Endometrium (tissue), 2 donors: ENCODE measurements at regions not wholly inside any gene's neighbourhood (a gene's known extent, or its start where the extent isn't known, plus 50 kb on each side); places are given as distances from the start of the nearest gene placed in this dataset.

Experiments used
- FAIRE-seq: peaks from 2 replicates; lab custom pipeline; 2012; peaks lifted over from hg19 to GRCh38; lab: Jason Lieb, UNC
- donor health status: control.
- donor health status: control.

DNA sequence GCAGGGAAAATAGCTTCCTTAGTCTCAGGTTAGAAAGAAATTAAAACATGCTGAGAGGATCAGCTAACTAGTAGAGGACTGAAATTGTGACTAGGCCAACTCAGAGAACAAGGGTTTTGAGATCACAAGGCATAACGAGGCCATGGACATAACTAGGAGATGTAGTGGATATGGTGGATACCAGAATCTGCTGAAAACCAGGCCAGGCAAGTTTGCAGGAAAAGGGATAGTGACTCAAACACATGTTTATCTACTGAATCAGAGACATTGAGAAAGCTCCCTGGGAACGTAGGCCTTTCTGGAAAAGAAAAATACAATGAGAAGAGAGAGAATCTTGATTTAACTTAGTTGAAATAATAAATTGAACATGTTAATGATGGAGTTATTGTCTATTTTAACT lies 326.5 kb upstream of the GBE1 start:
- no peak for FAIRE-seq

DNA sequence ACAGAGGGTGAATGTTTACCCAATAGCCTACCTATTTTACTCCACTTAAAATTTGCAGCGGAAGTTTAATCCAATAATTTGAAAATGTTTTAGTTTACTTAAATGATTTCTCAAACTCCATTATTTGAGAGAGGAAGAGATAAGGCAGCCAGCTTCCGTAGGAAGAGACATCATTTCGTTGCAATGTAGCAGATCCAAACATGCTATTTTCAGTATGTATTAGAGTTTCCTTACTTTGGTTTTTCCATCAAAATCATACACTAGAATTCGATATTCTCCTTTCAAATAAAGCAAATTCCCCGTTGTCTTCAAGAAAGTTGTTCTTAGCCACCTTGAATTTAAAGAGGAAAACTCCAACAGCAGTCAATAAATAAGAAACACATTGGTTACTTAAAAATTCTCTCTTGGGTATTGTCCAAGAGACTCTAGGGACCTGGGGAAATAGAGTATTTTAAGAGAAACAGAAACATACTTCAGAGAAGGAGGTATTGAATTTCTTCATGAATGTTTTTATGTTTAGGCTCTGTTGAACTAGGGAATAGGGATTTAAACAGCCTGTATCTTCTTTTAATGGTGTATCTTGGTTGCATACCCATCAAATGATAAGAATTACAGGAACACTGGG lies 324.5 kb upstream of the GBE1 start:
- no peak for FAIRE-seq

DNA sequence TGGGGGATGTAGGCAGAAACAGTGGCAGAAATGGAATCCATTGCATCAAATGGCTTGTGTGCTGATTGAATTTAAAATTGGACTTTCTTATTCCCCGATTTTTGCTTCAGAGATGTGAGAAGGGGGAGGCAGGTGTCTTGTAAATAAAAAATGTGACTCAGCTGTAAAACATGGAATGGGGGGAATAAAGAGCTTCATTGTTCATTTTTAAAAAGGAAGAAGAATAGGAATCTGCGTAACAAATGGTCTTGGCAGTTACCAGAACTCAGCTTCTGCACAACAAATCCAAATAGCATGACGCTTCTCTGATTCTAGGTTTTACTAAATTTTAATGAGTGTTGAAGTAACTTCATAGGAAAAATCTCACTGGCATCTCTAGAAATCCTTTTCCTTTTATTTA lies 323.9 kb upstream of the GBE1 start:
- no peak for FAIRE-seq

DNA sequence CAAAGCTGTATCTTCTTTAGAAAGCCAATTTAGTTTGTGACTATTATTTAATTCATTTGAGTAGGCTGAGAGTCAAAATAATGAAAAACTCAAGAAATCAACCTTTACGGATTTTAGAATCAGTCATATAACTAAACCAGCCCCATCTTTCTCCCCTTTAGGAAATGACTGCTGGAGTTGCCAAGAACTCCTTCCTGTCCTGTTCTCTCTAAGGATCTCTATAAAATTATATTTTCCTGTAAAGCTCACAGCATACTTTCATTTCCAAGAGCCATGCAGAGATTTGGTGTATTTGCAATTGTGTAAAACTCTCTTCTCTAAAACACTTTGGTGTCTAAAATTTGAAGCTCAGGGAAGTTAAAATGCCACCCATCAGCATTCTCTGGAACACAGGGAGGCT lies 323.4 kb upstream of the GBE1 start:
- no peak for FAIRE-seq

DNA sequence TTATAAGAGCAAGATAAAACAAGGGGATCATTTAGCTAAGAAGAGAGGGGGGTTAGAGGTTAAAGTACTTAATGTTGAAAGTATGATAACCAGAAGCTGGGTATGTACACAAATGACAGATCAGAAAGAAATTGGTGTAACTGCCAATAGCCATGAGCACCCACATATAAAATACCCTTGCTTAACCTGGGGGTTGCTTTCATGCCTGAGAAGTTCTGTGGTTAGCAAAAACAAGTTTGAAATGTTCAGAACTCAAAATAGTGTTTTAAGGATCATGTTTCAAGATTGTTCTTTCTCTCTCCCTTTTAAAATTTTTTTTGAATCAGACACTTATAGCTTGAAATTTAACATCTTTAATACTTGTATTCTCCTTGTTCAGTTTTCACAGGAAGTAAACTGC lies 321.4 kb upstream of the GBE1 start:
- no peak for FAIRE-seq

DNA sequence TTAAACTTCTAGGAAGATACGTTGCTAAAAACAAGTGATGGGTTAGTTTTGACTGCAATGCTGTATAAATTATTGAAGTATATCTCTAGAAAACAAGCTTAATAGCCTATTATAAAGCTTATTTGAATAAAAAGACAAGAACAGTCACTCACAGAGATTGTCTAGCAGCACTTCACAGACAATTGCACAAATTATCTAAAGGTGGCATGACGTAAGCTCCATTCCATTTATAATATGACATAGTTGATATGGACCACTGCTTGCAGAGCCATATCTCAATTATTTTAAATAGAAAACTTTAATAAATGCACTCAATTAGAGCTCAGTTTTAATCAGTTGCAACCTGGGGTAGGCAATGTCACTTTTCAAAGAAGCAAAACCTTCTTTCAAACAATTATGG lies 319.9 kb upstream of the GBE1 start:
- no peak for FAIRE-seq

DNA sequence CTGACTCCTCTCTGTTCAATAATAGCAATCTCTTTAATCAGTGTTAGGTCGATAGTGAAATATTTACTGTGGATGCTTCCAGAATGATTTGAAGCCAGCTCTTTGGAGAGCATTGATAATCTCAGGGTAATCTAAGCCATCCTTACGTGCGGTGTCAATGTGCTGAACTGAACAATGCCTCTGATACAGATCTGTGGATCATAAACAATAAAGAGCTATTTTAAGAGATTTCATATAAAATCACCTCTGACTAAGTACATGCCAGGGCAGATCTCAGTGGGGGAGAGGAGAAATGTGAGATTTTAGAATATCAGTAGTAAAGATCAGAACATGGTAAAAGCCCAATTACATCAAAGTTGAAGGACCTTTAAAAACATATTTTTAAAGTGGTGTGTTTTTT lies 319.3 kb upstream of the GBE1 start:
- no peak for FAIRE-seq

DNA sequence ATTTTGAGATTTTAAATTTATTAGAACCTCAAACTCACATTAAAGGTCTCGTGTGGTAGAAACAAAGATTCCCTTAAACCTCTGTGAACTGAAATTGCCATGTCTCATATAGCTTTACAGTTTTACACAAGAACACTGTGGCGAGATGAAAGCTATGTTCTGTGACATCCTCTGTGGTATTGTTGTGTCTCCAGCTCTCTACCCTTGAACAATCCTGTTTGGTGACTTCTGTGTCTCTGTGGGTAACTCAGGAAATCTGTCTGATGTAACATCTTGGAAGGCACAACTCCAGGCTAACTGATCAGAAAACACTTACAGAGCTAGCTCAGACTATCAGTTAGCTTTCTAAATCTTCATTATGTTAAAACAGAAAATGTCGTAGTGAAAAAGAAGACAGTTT lies 318.8 kb upstream of the GBE1 start:
- FAIRE-seq = no peak

DNA sequence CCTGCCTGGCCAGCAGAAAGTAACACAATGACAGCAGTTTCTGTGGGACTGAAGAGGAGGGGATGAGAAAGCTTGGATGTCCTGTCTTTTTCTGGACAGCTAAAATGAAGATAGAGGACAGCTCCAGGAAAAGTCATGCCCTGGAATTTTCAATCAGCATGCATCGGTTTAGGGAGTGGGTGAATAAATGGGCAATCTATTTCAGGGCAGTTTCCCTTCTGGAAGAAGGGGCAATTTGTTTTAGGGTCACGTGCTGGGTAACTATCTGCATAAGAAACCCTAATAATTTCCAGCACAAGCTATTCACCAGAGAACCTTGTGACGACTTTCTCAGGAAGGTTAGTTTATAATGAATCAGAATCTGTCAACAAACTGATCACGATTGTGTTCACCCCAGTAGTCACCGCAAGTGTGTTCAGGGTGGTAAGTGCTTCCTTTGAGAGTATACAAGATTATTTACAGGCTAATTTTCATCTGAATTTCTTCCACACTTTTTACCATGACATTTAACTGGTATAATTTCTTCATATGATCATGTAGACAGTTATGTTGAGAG lies 318.0 kb upstream of the GBE1 start:
- no peak for FAIRE-seq

DNA sequence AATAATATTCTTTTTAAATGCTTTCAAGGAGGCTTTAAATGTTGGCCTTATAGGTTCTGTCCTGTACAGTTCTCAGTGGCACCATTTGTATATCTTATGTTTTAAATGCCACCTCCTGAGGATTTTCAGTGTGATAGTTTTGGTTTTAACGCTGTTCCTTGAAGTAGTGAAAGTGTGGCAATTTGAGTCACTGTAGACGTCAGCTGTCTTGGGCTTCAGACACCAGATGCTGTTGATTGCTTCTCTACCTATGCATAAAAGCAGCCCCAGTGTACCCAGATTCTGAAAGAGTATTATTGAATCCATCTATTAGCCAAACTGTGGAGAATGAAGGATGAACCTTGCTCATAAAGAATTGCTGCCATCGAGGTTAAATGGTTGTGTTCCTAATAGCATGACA lies 316.8 kb upstream of the GBE1 start:
- no peak for FAIRE-seq

DNA sequence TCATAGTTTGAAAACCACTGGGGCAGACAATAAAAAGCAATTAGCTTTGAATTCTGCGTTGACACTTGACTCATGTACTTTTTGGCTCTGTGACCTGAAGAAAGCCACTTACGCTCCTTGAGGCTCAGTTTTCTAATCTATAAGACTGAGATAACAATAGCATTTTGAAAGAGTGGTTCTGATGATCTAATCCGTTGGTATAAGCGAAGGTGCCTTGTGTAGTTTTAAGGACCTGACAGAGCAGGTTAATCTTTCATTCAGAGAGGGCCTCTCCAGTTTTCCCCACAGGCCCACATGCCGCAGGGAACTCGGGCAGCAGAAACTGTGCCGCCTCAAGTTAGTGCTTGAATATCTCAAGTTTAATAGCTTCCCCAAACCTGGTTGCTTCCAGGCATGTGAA lies 306.0 kb upstream of the GBE1 start:
- FAIRE-seq = no peak

DNA sequence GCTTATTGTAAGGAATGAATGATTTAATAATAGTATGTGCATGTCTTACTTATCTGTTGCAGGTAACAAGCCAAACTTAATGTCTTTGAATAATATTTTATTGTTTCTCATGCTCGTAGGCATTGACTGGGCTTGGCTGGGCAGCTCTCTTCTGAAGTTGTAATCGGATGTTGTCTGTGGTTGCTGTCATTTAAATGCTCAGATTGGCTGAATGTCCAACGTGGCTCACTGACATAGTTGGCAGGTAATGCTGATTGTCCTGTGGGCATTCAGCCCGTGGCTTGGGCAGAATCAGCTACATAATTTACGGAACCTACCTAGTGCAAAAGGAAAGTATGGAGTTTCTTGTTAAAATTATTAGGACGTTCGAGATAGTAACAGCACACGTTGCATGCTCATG lies 297.4 kb upstream of the GBE1 start:
- no peak for FAIRE-seq

DNA sequence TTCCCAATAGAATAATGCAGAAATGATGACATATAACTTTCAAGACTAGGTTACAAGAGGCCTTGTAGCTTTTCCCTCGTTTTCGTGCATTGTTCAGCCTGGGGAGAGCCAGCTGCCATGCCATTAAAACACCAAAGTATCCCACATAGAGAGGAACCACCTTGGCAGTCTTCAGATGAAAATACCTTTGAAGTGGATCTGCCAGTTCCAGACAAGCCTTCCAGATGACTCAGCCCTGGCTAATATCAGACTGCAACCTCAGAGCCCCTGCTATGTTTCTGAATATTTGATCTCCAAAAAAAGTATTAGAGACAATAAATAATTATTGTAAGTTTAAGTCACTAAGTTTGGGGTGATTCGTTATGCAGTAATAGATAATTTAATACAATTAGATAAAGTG lies 294.3 kb upstream of the GBE1 start:
- no peak for FAIRE-seq

DNA sequence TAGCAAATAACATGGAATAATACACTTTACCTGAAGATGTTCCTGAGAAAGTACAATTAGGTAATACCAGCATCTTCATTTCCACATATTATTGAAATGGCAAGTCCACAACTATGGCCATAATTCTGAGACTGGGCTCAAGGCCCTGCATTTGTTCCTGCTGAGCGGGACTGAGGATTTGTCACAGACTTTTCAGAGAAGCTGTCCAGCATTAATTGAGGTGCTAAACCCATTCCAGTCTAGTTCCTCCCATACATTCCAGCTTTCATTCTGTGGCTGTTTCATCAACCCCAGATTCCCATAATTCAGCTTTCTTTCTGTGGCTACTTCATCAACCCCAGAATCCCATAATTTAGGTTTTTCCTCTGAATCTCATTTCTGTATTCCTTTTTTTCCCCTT lies 293.4 kb upstream of the GBE1 start:
- no peak for FAIRE-seq

DNA sequence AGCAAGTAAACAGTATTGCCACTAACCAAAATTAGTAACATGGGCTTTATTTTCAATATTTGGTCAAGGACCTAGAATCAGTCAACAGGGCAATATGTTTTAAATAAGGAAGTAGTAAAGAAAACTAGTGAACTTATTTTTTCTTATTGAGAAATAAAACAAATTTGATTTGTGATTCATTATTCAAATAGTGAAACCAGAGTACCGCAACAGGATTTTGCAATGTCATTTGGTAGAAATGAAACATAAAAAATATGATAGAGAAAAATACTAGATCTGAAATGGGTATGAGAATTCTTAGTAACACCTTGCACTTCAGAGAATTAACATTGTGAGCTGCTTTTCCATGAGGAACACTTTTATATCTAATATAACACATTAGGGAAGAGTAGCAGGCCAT lies 291.8 kb upstream of the GBE1 start:
- no peak for FAIRE-seq

DNA sequence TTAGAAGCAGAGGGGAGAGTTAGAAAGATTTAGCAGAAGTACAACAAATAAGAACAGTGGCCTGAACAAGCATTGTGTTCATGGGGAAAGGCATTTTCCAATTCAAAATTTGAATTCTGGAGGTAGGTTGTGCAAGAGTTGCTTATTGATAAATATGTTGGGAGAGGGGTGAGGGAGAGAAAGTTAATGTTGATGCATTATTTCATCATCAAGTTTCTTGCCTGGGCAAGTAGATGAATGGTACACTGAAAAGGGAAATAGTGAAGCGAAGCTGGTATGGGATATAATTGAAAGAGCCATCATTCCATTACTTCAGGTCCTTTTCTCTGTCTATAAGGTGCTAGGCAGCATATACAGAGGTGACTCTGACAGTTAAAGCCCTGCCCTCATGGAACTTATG lies 288.9 kb upstream of the GBE1 start:
- FAIRE-seq = no peak

DNA sequence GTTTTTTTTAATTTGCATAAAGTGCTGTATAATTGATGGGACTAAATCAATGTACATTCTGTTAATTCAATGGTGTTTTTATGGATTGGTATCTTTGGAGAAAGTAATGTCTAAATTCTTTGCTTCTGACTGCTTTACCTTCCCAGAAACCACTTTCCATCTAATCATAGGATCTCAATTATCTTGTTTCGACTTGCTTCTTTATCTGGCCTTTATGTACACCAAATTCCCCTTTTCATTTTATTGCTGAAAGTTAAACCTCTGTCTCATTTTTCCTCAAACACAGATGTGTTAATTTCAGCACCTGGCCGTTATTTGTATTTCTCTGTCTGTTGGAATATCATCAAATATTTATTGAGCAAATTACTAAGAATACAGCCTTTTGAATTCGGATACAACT lies 287.3 kb upstream of the GBE1 start:
- FAIRE-seq = no peak

DNA sequence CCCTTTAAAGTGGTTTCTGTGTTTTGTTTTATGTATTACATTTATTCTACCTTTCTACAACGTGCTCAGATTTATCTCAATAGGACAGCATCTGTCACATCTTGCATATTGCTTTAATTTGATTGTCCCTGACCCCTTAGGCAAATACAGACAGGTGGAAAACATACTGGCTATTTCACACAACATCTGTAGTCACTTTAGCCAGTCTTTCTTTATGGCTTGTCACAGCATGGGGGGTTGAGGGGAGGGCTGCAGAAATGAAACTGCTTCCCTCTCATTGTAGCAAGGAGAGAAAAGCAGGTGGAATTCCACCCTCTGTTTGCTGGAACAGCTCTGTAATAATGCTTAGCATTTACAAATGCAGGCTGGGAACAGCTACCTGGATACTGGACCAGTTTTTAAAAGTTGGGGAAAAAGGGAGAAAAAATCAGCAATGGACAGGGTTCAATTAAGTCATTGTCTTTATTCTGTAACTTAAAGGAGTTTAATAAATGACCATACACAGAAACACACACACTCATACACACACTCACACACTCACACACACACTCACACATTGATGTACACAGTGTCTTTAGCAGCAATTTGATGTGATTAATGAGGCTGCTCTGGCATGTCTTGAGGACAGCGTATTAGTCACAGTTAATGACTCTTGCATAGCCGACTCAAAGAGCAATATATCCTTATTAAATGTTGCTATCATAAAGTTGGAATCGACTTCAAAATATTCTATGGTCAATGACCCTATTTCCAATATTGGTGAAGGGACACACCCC lies 283.7 kb upstream of the GBE1 start:
- no peak for FAIRE-seq

DNA sequence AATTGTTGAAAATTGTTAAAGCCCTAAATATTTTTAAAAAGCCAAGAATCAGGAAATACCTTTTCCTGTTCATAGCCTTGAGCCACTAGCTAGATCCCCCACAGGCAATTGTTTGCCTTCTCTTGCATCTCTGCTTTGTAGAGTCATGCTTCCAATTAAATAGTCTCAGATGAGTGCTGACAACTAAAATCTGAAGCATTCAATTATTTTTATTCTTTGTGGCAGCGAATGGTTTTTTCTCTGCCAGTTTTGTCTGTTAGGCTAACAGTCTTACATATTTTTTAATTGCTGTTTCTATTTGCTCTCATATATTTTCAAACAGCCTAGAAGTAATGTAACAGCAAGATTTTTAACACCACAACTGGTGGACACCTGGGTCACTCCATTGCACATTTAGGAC lies 277.1 kb upstream of the GBE1 start:
- peak; percentile 96 for FAIRE-seq

DNA sequence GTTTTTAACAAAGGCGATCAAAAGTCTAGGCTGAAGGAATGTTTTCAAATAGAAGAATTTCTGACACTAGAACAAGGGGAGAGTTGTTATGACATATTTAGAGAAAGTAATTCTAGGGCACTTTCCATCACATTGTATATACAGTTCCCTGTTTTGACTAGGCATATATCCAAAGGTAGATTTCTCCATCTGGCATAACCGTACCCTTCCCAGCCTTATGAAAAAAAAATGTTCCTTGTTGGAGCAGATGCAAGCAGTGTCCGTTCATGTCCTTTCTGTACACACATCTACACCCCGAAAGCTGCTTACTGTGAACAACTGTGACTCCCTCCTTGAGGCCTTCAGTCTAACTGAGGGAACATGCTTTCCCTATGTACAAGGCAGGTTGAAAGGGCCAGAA lies 271.7 kb upstream of the GBE1 start:
- FAIRE-seq = no peak

DNA sequence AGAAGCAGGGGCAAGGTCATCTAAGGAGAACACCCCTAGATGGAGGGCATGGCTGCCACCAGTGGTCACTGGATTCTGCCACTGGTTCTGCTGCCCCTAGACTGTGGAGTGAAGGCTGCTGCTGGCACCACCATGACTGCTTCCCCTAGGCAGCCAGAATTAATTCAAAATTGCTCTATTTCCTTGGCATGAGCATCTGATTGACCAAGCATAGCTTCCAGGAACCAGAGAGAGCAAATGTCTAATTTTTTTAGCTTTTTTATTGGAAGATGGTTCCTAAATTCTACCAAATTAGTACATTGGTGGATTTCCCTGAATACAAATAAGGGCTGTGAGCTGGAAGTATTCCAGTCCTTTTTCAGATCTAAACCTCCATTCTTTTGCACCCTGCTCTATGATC lies 270.2 kb upstream of the GBE1 start:
- FAIRE-seq = no peak

DNA sequence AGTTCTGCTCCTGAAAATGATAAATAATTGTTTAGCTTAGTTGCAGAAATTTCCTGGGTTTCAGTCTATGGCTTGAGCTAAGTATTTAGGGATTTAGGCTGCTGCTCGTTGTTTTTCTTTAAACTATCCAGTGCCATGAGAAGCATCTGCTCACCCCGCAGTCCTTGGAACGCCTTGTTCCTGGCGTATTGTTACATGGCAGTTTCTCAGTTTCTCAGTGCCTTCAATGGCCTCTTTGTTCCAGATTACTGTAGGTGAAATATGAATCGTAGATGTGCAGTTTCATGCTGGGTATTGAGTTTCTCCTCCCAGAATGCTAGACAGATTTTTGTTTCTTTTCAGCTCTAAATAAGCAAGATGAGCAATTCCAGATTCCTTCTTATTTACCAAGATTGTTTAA lies 269.5 kb upstream of the GBE1 start:
- no peak for FAIRE-seq

DNA sequence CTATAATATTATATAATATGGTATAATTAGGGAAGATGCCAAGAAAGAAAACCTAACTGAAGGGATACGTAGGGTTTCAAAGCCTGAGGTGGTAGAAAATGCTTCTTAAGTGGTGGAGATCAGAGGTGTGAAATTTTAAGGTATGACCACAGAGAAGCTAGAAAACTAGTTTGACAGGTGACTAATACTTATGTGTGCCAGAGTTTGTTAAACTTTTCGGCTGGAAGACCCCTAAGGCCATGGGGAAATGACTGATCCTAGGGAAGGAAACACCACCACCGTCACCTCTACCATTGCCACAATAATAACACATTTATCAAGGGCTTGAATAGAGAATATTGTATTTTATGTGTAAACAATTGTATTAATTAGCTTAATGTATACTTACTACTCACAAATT lies 261.4 kb upstream of the GBE1 start:
- no peak for FAIRE-seq

DNA sequence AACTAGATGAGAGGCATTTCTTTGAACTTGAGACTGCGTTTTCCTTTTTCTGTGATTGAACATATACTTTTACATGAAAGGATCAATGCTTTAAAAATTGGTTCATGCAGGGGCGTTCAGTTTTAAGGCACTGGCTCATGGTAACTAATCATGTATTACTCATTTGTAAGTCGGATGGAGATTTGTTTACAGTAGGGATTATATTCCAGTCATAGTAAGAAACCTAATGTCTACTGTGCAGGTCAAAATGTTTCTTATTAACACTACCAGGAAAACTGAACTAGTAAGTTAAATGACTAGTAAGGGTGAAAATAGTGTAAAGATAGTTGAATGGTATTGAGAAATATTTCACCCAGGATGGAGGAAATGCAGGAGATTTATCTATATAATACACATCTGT lies 258.8 kb upstream of the GBE1 start:
- FAIRE-seq = no peak
